HEK293 (cell line): ENCODE measurements at regions not wholly inside any gene's neighbourhood (a gene's known extent, or its start where the extent isn't known, plus 50 kb on each side); places are given as distances from the start of the nearest gene placed in this dataset.

Experiments used
- ZNF610 ChIP-seq: fragments of 450-650 bp; formaldehyde crosslinking; IDR thresholded peaks from 2 replicates; pipeline ENCODE4 v1.5.1; 2016; ENCODE audit warnings: missing biosample characterization, missing genetic modification characterization, borderline replicate concordance
- TF ChIP-seq, protein P1 (sequence below): fragments of 450-650 bp; formaldehyde crosslinking; IDR thresholded peaks from 2 replicates; pipeline ENCODE4 v1.5.1; 2016; ENCODE audit warnings: missing biosample characterization, missing genetic modification characterization

DNA sequence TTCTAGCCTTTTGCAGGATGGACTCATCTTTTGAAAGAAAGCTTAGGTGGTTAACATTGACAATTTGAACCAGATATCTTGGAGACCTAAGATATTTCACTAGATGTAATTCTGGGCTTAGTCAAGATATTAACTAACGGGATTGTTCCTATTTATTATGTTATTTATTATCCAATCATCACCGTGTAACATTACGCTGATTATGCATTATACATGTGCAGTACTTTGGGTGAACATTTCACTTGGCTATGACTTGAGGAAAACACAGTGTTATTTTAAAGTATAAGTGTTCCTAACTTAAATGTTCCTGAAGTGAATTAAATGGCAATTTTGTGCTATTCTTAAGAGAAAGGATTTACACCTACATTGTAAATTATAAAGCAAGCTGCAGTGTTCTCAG is 574.5 kb upstream of the KCNMB2 start:
- TF ChIP-seq, protein P1, sequence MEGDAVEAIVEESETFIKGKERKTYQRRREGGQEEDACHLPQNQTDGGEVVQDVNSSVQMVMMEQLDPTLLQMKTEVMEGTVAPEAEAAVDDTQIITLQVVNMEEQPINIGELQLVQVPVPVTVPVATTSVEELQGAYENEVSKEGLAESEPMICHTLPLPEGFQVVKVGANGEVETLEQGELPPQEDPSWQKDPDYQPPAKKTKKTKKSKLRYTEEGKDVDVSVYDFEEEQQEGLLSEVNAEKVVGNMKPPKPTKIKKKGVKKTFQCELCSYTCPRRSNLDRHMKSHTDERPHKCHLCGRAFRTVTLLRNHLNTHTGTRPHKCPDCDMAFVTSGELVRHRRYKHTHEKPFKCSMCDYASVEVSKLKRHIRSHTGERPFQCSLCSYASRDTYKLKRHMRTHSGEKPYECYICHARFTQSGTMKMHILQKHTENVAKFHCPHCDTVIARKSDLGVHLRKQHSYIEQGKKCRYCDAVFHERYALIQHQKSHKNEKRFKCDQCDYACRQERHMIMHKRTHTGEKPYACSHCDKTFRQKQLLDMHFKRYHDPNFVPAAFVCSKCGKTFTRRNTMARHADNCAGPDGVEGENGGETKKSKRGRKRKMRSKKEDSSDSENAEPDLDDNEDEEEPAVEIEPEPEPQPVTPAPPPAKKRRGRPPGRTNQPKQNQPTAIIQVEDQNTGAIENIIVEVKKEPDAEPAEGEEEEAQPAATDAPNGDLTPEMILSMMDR (tag by site-specific recombination): no peak
- TF ChIP-seq ZNF610 (tag by site-specific recombination): no peak
